GM23248 (cell line): ENCODE measurements at regions not wholly inside any gene's neighbourhood (a gene's known extent, or its start where the extent isn't known, plus 50 kb on each side); places are given as distances from the start of the nearest gene placed in this dataset.

Experiments used
- EZH2 ChIP-seq: fragments of 200-600 bp; sonication (generic); IDR thresholded peaks from 2 replicates; pipeline ENCODE4 v1.6.1; 2018; ENCODE audit warnings: antibody characterized with exemption, mild to moderate bottlenecking; ENCODE audit not compliant: insufficient read depth, poor library complexity, severe bottlenecking
- EZH2phosphoT487 ChIP-seq: fragments of 200-600 bp; sonication (generic); IDR thresholded peaks from 2 replicates; pipeline ENCODE4 v1.6.1; 2018; ENCODE audit warnings: antibody characterized with exemption, moderate library complexity, mild to moderate bottlenecking, low read depth; ENCODE audit not compliant: insufficient read depth

GRCh38 chr2:12035956-12036639, 289.7 kb downstream of the LPIN1 start:
- TF ChIP-seq EZH2phosphoT487 (no peak), EZH2 (no peak)
